ENCODE measurements at regions not wholly inside any gene's neighbourhood (a gene's known extent, or its start where the extent isn't known, plus 50 kb on each side); places are given as distances from the start of the nearest gene placed in this dataset.

GRCh38 chr12:92438641-92439419 lies 264.0 kb upstream of the PLEKHG7 start:
- DNase-seq (ENCODE audit: extremely low spot score), result no peak
- no peaks in the 10 kb centered on the region for H3K27me3 ChIP-seq
- 84% methylated on average over 4 of the region's 4 CpGs for WGBS
- TF ChIP-seq, protein P1, sequence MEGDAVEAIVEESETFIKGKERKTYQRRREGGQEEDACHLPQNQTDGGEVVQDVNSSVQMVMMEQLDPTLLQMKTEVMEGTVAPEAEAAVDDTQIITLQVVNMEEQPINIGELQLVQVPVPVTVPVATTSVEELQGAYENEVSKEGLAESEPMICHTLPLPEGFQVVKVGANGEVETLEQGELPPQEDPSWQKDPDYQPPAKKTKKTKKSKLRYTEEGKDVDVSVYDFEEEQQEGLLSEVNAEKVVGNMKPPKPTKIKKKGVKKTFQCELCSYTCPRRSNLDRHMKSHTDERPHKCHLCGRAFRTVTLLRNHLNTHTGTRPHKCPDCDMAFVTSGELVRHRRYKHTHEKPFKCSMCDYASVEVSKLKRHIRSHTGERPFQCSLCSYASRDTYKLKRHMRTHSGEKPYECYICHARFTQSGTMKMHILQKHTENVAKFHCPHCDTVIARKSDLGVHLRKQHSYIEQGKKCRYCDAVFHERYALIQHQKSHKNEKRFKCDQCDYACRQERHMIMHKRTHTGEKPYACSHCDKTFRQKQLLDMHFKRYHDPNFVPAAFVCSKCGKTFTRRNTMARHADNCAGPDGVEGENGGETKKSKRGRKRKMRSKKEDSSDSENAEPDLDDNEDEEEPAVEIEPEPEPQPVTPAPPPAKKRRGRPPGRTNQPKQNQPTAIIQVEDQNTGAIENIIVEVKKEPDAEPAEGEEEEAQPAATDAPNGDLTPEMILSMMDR (IDR thresholded peaks at IDR 0.05), result no peak
- no peak for TF ChIP-seq POLR2A (IDR thresholded peaks at IDR 0.05; ENCODE audit: low read depth)
- no peaks in the 10 kb centered on the region for H3K9me3 ChIP-seq
- no peak overlapping the region for H3K27ac ChIP-seq (replicated peaks in 1 of 4)
- H3K4me3 ChIP-seq, result no peak overlapping the region
- H3K4me1 ChIP-seq, result peaks cover 0 to 15% (median 0%) of the 10 kb centered on the region in 4 donors
- no peaks in the 10 kb centered on the region for H3K36me3 ChIP-seq
- intact Hi-C loops (cut with DNase I), result no loop called here

GRCh38 chr12:92437452-92437851 lies 265.3 kb upstream of the PLEKHG7 start:
- no peaks in the 10 kb centered on the region for H3K36me3 ChIP-seq
- peaks cover 0 to 15% (median 0%) of the 10 kb centered on the region in 4 donors for H3K4me1 ChIP-seq
- no peak overlapping the region for H3K27ac ChIP-seq (replicated peaks in 1 of 4)
- no peaks in the 10 kb centered on the region for H3K9me3 ChIP-seq
- intact Hi-C loops (cut with DNase I), result no loop called here
- WGBS, result 67% methylated on average over 1 of the region's 1 CpG
- no peaks in the 10 kb centered on the region for H3K27me3 ChIP-seq
- H3K4me3 ChIP-seq, result no peak overlapping the region
- no peak for TF ChIP-seq POLR2AphosphoS5 (IDR thresholded peaks at IDR 0.05)
- TF ChIP-seq POLR2A (IDR thresholded peaks at IDR 0.05; ENCODE audit: low read depth), result no peak
- TF ChIP-seq, protein P1 (IDR thresholded peaks at IDR 0.05), result no peak
- no peak for TF ChIP-seq EP300 (IDR thresholded peaks at IDR 0.05)
- DNase-seq (ENCODE audit: extremely low spot score), result no peak

DNA sequence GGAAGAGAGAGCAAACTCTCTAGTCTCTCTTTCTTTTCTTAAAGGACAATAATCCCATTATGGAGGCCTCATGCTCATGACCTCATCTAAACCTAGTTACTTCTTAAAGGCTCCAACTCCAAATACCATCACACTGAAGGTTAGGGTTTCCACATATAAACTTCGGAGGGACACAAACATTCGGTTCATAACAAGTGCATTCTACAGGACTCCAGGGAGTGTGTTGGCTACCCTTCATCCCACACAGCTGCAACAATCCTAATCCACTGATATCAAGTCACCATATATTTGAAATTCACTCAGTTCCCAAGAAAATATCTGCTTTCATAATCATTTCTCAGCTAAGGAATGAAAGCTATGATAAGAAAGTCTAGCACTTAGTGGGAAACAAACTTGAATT lies 265.9 kb upstream of the PLEKHG7 start:
- WGBS, result 91% methylated on average over 2 of the region's 2 CpGs

DNA sequence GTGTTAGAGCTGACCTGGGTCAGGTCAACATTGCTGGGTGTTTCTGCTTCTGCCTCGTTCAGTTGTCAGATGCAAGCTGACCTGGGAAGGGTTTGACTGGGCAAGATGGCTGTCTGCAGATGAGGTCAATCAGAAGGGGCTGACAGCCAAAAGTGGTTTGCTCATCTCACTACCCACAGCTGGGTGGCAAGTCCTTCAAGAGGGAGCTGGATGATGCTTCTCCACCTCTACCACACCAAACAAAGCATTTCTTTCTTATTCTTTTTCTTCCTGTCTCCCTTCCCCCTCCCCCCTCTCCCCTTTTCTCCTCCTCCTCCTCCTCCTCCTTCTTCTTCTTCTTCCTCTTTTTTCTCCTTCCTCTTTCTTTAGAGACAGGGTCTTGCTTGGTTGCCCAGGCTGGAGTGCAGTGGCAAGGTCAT lies 268.2 kb upstream of the PLEKHG7 start:
- TF ChIP-seq EP300 (IDR thresholded peaks at IDR 0.05) (no peak), POLR2A (IDR thresholded peaks at IDR 0.05; ENCODE audit: low read depth) (no peak)
- 62% methylated on average over 1 of the region's 1 CpG for WGBS
- Histone ChIP-seq H3K27me3 (no peaks in the 10 kb centered on the region), H3K36me3 (no peaks in the 10 kb centered on the region), H3K4me3 (no peak overlapping the region), H3K9me3 (no peaks in the 10 kb centered on the region), H3K4me1 (peaks cover 0 to 9% (median 0%) of the 10 kb centered on the region in 4 donors), H3K27ac (replicated peaks in 1 of 4) (no peak overlapping the region)
- DNase-seq (ENCODE audit: extremely low spot score), result no peak
- intact Hi-C loops (cut with DNase I), result no loop called here

More for the DNA sequence above, 265.9 kb upstream of the PLEKHG7 start:
- Histone ChIP-seq H3K27me3 (no peaks in the 10 kb centered on the region), H3K4me1 (peaks cover 0 to 15% (median 0%) of the 10 kb centered on the region in 4 donors), H3K36me3 (no peaks in the 10 kb centered on the region), H3K27ac (replicated peaks in 1 of 4) (no peak overlapping the region), H3K9me3 (no peaks in the 10 kb centered on the region), H3K4me3 (no peak overlapping the region)
- intact Hi-C loops (cut with DNase I), result no loop called here
- DNase-seq (ENCODE audit: extremely low spot score), result no peak
- TF ChIP-seq POLR2AphosphoS5 (IDR thresholded peaks at IDR 0.05), result no peak
- no peak for TF ChIP-seq POLR2A (IDR thresholded peaks at IDR 0.05; ENCODE audit: low read depth)
- TF ChIP-seq, protein P1 (IDR thresholded peaks at IDR 0.05), result no peak
- no peak for TF ChIP-seq EP300 (IDR thresholded peaks at IDR 0.05)

GRCh38 chr12:92432724-92433441 lies 269.9 kb upstream of the PLEKHG7 start:
- WGBS, result 80% methylated on average over 4 of the region's 4 CpGs

More at GRCh38 chr12:92432724-92433441, 269.9 kb upstream of the PLEKHG7 start:
- no peaks in the 10 kb centered on the region for H3K4me1 ChIP-seq
- intact Hi-C loops (cut with DNase I), result no loop called here
- no peak for DNase-seq (ENCODE audit: extremely low spot score)
- no peaks in the 10 kb centered on the region for H3K9me3 ChIP-seq
- TF ChIP-seq POLR2A (IDR thresholded peaks at IDR 0.05; ENCODE audit: low read depth) (no peak), EP300 (IDR thresholded peaks at IDR 0.05) (no peak), POLR2AphosphoS5 (IDR thresholded peaks at IDR 0.05) (no peak)
- TF ChIP-seq, protein P1 (IDR thresholded peaks at IDR 0.05), result no peak
- no peaks in the 10 kb centered on the region for H3K27me3 ChIP-seq
- no peak overlapping the region for H3K4me3 ChIP-seq
- H3K36me3 ChIP-seq, result no peaks in the 10 kb centered on the region
- no peak overlapping the region for H3K27ac ChIP-seq (replicated peaks in 1 of 4)
